ENCODE measurements at regions not wholly inside any gene's neighbourhood (a gene's known extent, or its start where the extent isn't known, plus 50 kb on each side); places are given as distances from the start of the nearest gene placed in this dataset.

GRCh38 chr3:8282541-8283165 lies 219.0 kb upstream of the LMCD1 start:
- Histone ChIP-seq H3K27me3 (no peaks in the 10 kb centered on the region), H3K27ac (no peak overlapping the region), H3K4me1 (no peaks in the 10 kb centered on the region), H3K4me3 (no peak overlapping the region), H3K36me3 (no peaks in the 10 kb centered on the region), H3K9me3 (no peaks in the 10 kb centered on the region)
- intact Hi-C loops (cut with DNase I; ENCODE audit: low total_unique reads) (no loop called here), in situ Hi-C loops (cut with MboI; ENCODE audit: low pct_ligation_motif_present in 1 of 4, low pct_unique_long_range_greater_than_20kb in 1 of 4, low sequenced_read_pairs in 3 of 4) (no loop called here)
- TF ChIP-seq, protein P1, sequence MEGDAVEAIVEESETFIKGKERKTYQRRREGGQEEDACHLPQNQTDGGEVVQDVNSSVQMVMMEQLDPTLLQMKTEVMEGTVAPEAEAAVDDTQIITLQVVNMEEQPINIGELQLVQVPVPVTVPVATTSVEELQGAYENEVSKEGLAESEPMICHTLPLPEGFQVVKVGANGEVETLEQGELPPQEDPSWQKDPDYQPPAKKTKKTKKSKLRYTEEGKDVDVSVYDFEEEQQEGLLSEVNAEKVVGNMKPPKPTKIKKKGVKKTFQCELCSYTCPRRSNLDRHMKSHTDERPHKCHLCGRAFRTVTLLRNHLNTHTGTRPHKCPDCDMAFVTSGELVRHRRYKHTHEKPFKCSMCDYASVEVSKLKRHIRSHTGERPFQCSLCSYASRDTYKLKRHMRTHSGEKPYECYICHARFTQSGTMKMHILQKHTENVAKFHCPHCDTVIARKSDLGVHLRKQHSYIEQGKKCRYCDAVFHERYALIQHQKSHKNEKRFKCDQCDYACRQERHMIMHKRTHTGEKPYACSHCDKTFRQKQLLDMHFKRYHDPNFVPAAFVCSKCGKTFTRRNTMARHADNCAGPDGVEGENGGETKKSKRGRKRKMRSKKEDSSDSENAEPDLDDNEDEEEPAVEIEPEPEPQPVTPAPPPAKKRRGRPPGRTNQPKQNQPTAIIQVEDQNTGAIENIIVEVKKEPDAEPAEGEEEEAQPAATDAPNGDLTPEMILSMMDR (IDR thresholded peaks at IDR 0.05) = no peak
- TF ChIP-seq POLR2AphosphoS5 (IDR thresholded peaks at IDR 0.05) (no peak), EP300 (IDR thresholded peaks at IDR 0.05; ENCODE audit: low read depth) (no peak), POLR2A (IDR thresholded peaks at IDR 0.05) (no peak)
- DNase-seq = no peak

DNA sequence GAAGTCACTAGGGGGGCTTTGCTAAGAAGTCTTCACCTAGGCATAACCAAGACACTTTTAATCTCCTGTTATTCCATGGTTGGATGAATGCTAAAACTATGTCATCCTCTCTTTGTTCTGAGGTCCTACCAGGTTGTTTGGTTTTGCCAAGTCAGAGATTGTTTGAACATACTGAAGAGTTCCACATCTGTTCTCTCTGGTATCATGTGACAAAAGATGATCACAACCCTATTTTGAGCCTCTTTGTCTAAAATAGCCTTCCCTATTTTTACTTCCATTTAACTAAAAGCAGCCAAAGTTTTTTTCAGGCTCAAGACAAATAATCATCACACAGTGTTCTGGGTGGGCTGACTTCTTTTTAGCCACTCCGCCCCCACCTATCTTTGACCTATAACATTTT lies 218.4 kb upstream of the LMCD1 start:
- Histone ChIP-seq H3K27me3 (no peaks in the 10 kb centered on the region), H3K4me3 (no peak overlapping the region), H3K27ac (no peak overlapping the region), H3K36me3 (no peaks in the 10 kb centered on the region), H3K4me1 (no peaks in the 10 kb centered on the region), H3K9me3 (no peaks in the 10 kb centered on the region)
- in situ Hi-C loops (cut with MboI; ENCODE audit: low pct_ligation_motif_present in 1 of 4, low pct_unique_long_range_greater_than_20kb in 1 of 4, low sequenced_read_pairs in 3 of 4) = no loop called here
- intact Hi-C loops (cut with DNase I; ENCODE audit: low total_unique reads) = no loop called here
- 71 to 97% methylated on average over 1 of the region's 1 CpG for WGBS, 2 donors (ENCODE audit: low coverage in 1 of 2)
- TF ChIP-seq, protein P1 (IDR thresholded peaks at IDR 0.05) = no peak
- TF ChIP-seq POLR2AphosphoS5 (IDR thresholded peaks at IDR 0.05) (no peak), EP300 (IDR thresholded peaks at IDR 0.05; ENCODE audit: low read depth) (no peak), POLR2A (IDR thresholded peaks at IDR 0.05) (no peak)
- no peak for DNase-seq

DNA sequence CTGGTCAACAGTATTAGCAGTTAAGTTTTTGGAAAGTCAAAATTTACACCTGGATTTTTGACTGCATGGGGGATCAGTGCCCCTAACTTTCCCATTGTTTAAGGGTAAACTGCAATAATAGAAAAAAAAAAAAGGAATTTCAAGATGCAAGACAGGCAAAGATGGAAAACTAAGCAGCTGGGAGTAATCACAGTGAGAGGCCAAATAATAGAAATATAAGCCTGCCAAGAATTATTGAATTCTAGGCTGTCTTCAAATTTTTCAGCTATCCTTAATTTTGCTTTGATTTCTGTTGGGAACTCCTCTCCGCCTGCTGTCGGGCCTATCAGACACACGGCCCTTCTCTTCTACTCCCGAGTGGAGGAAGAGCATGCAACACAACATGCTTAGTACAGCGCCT lies 215.5 kb upstream of the LMCD1 start:
- 83% methylated on average over 5 of the region's 5 CpGs; no CpG with 5 or more reads in 1 of the 2 donors for WGBS, 2 donors (ENCODE audit: low coverage in 1 of 2)
- in situ Hi-C loops (cut with MboI; ENCODE audit: low pct_ligation_motif_present in 1 of 4, low pct_unique_long_range_greater_than_20kb in 1 of 4, low sequenced_read_pairs in 3 of 4) (no loop called here), intact Hi-C loops (cut with DNase I; ENCODE audit: low total_unique reads) (no loop called here)
- no peak overlapping the region for H3K27ac ChIP-seq
- TF ChIP-seq EP300 (IDR thresholded peaks at IDR 0.05; ENCODE audit: low read depth) (no peak), POLR2A (IDR thresholded peaks at IDR 0.05) (no peak), POLR2AphosphoS5 (IDR thresholded peaks at IDR 0.05) (no peak)
- TF ChIP-seq, protein P1 (IDR thresholded peaks at IDR 0.05) = no peak
- H3K27me3 ChIP-seq = no peaks in the 10 kb centered on the region
- no peaks in the 10 kb centered on the region for H3K4me1 ChIP-seq
- H3K4me3 ChIP-seq = no peak overlapping the region
- no peaks in the 10 kb centered on the region for H3K9me3 ChIP-seq
- no peak for DNase-seq
- H3K36me3 ChIP-seq = no peaks in the 10 kb centered on the region

- intact Hi-C loops (cut with DNase I; ENCODE audit: low total_unique reads) = no loop called here
- H3K27ac ChIP-seq = no peak overlapping the region
These were observed 214.9 kb upstream of the LMCD1 start for GRCh38 chr3:8286749-8287148.

More at GRCh38 chr3:8286749-8287148, 214.9 kb upstream of the LMCD1 start:
- TF ChIP-seq, protein P1 (IDR thresholded peaks at IDR 0.05) = no peak
- no peak for TF ChIP-seq POLR2AphosphoS5 (IDR thresholded peaks at IDR 0.05)
- no peak for TF ChIP-seq POLR2A (IDR thresholded peaks at IDR 0.05)
- TF ChIP-seq EP300 (IDR thresholded peaks at IDR 0.05; ENCODE audit: low read depth) = no peak
- no peaks in the 10 kb centered on the region for H3K4me1 ChIP-seq
- no peaks in the 10 kb centered on the region for H3K9me3 ChIP-seq
- no peak for DNase-seq
- no peak overlapping the region for H3K4me3 ChIP-seq
- H3K27me3 ChIP-seq = no peaks in the 10 kb centered on the region
- H3K36me3 ChIP-seq = no peaks in the 10 kb centered on the region
- in situ Hi-C loops (cut with MboI; ENCODE audit: low pct_ligation_motif_present in 1 of 4, low pct_unique_long_range_greater_than_20kb in 1 of 4, low sequenced_read_pairs in 3 of 4) = no loop called here
